ENCODE measurements at regions not wholly inside any gene's neighbourhood (a gene's known extent, or its start where the extent isn't known, plus 50 kb on each side); places are given as distances from the start of the nearest gene placed in this dataset.

GRCh38 chr14:71770431-71770830, 161.8 kb upstream of the RGS6 start:
- no peak for TF ChIP-seq CTCF (IDR thresholded peaks at IDR 0.05)
- no peak for TF ChIP-seq POLR2A (IDR thresholded peaks at IDR 0.05; ENCODE audit: low read depth)
- no peak for TF ChIP-seq EP300 (IDR thresholded peaks at IDR 0.05)

Measured in esophagus muscularis mucosa (tissue), 4 donors.